HG03521 (cell line): ENCODE measurements at regions not wholly inside any gene's neighbourhood (a gene's known extent, or its start where the extent isn't known, plus 50 kb on each side); places are given as distances from the start of the nearest gene placed in this dataset.

Experiments used
- ATAC-seq: cut with Tn5 transposase; IDR thresholded peaks from one replicate; pipeline ENCODE4 v1.9.1; 2021; ENCODE audit warnings: mild to moderate bottlenecking, moderate library complexity; ENCODE audit not compliant: unreplicated experiment

DNA sequence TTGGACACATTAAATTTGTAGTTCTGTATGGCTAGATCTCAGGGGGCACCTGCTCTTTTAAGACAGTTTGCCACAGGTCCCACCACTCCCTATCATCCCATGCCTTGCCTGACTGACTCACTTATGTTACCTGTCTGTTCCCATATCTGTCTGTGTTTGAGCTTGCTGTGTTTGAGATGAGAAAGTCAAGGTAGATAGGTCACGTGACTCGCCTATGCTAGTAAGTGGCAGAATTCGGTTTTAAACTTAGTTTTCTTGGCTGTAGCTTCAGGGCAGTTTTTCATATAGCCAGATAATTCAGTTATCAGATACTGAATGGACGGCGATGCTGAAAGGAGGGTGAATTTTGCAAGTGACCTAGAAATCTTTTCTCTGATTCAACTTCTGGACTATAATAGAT lies 348.4 kb downstream of the RPS24 start:
- no peak for ATAC-seq

DNA sequence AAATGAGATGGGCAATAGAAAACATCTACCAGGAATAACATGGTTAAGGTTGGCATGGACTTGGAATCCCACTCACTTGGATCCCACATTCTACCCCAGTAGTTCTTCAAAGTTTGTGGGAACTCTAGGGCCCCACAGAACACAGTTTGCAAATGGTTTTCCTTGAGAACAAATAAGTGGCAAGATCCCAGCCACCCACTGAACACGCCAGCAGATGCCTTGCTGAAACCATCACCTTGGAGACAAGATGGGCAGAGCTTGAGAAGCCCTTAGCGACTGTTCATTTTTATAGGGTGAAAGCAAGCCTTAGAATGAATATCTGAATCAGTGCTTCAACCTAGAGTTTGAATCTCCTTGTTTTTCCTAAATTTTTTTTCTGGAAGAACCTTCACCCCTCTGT lies 349.1 kb downstream of the RPS24 start:
- no peak for ATAC-seq

DNA sequence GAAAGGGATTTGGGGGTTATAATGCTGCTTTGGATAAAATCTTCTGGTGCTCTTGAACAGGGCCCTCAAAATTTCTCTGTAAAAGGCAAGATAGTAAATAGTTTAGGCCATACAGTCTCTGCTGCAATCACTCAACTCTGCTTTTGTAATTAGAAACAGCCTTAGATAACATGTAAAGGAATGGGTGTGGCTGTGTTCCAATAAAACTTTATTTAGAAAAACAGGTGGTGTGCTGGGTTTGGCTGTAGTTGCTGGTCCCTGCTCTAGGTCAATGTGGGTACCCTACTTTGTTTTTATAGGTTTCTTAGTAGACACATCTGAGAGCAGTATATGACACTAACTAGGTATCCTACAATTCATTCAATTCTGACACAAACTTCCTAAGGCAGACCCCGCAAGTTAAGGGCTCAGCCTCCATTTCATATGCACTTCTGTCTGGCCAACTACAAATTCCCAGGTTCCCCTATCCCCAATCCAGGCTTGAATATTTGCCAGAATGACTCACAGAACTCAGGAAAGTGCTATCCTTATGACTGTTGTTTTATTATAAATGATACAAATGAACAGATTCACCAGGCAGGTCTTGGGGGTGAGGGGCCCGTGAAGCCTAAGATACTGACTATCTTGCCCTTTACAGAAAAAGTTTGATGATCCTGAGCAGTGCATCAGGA lies 349.9 kb downstream of the RPS24 start:
- no peak for ATAC-seq

DNA sequence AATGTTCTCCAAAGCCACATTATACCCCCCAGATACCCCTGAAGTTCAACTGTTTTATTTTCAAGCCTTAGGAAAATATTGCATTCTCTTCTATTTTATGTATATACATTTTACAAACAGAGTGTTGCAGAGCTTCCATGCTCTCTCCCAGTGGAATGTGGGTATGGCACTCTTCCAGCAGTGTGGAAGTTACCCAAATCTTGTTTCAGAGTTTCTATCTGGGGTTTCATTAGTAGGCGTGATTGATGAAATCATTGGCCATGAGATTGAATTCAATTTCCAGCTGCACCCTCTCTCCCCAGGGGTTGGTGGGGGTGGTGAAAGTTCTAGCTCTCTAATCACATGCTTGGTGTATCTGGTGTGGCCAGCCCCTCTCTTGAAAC lies 350.4 kb downstream of the RPS24 start:
- ATAC-seq: no peak

DNA sequence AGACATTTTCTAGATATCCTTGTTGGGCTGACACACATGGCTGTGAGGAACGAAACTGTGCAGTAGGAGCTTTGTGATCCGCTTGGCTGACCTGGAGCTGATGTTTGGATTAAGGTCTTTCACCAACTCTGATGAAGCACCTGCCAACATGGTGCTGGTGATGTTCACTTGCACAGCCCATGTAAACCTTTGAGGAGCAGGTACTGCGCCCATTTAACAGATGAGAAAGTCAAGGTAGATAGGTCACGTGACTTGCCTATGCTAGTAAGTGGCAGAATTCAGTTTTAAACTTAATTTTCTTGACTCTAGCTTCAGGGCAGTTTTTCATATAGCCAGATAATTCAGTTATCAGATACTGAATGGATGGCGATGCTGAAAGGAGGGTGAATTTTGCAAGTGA lies 351.9 kb downstream of the RPS24 start:
- no peak for ATAC-seq

DNA sequence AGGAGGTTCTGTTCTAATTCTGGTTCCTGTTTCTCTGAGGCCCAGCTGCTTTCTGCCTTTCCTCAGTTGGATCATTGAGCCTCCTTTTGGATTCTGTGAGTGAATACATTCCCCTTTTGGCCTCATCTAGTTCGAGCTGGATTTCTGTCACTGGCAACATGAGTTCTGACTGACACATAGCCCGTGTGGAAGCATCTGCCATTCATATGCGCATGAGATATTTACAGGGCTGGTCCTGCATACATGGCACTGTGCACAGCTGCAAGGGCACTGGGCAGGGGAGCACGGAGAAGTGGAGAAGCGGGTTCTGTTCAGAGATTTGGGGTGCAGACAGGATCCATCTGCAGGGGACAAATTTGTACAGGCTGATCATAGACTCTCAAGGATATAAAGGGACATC lies 352.8 kb downstream of the RPS24 start:
- ATAC-seq: no peak

DNA sequence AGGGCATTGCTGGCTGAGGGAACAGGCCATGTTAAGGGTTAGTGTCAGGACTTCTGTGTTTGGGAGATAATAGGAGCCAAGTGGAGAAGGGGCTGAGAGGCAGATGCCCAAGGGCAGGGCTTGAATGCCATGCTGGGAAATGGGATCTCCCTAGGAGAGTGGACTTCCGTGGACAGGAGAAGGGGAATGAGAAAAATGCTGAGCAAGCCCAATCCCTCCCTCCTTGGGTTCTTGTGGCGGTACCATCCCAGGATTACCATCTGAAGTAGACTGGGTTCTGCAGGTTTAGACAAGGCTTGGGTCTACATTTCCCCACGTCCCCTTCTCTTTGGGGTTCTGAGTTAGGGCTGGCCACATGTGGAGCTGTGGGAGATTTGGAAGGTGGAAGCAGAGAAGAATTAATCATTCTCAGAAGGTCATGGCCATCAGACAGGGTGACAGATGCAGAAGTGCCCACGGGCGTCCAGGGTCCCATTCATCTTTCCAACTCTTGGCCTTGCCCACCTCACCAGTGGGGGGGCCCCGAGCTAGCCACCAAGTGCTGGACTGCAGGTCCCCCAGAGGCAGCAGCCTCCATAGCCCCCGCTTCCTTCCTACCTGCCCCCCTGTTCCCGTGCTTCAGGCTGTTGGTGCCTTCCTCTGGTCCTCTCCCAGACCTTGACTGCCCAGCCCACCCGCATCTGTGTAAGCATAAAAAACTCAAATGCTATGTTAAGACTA lies 354.8 kb downstream of the RPS24 start:
- no peak for ATAC-seq

DNA sequence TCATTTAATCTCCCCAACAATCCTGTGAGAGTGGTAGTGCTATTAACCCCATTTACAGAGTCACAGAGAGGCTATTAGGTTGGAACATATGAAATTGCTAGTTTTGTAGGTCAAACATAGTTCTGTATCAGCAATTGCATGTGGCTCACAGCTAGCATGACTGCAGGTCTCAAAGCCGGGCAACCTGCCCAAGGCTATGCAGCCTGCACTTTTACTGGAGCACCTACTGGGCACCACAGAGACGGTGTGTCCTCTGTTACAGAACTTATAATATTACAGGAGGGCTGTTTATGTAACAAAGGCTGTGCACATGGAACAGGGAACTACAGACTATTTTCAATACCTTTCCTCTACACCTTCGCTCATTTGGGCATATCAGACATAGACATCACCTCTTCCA lies 355.8 kb downstream of the RPS24 start:
- ATAC-seq: no peak

DNA sequence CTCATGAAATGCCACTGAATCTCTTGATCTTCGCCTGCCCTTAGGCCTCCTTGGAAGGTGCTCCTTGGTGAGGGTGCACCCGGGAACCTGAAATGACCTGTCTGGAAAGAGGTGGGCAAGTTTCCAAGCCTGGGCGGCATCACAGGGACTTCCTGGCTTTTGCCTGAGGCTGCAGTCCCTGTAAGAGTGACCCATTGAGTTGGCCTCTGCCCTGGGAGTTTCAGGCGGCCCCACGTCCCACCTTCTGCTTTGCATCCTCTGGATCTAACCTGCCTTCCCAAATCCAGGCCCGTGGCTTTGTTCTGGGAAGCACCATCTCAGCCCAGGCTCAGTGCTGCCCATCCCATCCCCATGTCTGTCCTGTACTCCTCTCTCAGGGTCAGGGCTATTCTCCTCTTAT lies 356.4 kb downstream of the RPS24 start:
- no peak for ATAC-seq

DNA sequence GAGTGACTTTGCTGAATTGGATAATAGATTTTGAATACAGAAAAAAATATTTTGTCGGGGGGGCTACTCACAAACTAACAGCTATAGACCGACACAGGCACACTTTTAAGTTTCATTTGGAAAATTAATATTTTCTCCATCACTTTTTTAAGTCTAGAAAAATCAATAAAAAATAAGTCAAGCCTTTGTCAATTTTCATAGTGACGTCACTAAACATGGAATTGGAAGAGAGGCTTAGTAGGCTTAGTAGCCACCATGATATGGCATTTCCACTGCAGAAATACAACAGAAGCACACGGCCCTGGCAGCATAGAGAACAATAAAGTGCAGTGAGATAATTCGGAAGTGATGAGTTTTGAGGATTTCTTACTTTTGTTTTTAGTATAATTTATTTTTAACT lies 357.2 kb downstream of the RPS24 start:
- no peak for ATAC-seq

DNA sequence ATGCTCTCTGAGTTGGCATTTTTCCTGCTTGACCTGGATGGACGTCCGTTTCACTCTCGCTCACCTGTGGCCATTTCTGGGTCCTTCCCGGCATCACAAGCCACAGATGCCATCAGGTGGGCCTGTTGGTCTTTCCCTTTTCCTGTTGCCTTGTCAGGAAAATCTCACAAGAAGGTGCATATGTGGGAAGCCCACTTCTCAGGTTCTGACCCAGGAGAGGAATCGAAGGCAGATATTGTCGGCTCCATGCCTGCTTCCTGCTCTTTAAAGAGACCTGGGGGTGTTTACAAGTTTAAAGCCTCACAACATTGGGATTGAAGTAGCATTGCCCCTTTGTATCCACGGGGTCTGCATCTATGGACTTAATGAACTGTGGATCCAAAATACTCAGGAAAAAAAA lies 357.9 kb downstream of the RPS24 start:
- ATAC-seq: no peak

DNA sequence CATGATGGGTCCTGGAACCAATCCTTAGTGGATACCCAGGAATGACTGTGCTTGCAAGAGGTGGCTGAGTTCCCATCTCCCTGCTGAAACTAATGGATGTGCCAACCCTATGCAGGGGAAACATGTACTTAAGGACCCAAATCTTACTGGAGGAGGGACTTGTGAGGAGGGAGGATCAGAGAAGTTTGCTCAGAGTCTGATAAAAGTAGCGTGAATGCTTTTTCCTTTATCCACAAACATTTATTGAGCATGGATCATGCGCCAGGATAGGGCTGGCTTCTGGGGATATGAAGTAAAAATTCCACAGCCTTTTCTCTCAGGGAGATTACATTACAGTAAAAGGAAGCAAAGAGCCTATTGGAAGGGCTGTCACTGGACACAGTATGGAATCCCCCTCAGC lies 358.5 kb downstream of the RPS24 start:
- no peak for ATAC-seq

DNA sequence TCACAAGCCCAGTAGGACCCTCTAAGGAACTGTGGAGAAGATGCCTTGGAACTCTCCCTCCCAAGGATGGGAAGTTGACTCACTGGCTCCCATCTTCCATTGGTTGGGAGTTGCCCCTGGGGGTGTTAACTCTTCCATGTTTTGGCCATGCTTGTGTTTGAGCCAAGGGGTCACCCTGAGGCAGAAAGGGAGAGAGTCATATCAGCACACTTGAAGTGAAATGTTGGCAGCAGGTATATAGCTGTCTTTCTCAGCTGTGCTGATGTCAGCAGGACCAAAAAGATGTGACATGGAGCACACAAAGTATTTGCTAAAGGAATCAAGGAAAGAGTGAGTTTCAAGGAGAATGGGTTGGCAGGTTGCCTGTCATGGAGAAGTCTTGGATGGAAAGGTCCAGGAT lies 359.4 kb downstream of the RPS24 start:
- ATAC-seq: no peak

DNA sequence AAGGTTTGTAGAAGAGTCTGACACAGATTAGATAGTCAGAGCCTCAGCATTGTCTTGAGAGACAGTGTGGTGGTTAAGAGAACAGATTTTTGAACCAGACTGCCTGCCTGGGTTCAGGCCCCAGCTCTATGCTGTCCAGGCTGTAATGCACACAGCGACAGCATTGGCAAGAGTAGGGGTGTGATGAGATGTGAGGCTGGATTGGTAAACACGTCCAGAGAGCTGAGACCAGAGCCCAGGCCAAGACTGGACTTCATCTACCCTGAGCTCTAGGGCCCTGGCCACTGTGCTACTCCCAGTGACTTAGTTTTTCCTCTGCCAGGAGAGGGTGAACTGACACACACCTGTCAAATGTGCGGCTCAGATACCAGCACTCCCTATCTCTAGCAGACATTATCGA lies 360.4 kb downstream of the RPS24 start:
- ATAC-seq: no peak

DNA sequence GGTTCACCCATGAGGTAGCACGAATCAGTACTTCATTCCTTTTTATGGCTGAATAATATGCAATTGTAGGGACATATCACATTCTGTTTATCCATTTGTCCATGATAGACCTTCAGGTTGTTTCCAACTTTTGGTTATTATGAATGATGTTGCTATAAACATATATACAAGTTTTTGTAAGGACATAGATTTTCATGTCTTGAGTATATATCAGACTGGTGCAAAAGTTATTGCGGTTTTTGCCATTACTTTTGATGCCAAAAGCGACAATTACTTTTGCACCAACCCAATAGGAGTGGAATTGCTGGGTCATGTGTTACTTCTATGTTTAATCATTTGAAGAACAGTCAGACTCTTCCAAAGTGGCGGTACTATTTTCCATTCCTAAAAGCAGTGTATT lies 361.5 kb downstream of the RPS24 start:
- ATAC-seq: no peak

DNA sequence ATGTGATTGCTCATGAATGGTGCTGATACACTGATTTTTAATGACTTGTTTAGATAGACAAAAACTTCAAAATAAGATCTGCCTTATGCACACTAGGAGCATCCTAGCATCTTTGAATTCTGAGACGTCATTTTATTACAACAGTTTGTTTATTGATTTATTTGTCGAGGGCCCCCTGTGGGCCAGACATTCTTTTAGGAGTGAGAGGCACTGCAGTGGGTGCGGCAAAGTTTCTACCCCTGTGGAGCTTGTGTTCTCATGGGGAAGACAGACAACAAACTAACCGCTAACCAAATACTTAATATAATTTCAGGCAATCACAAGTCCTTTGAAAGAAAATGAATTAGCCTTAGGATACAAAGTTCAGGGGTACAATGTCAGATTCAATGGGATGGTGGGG lies 363.1 kb downstream of the RPS24 start:
- ATAC-seq: no peak

DNA sequence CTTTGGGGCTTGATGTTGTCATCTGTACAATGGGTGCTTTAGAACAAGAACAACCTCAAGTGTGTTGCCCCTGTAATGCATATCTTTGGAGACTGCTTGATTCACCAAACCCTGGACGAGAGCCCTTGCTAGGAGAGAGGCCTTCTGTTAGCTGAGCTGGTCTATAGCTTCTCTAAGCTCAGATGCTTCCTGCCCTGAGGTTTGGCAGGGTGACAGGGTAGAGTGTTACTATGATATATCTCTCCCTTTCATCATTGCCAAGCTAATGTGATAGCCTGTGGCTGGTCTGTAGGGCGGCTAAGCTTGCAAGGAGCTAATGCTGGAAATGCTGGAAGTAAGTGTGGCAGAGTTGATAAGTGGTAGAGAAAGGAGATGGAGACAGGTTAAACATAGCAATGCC lies 364.1 kb downstream of the RPS24 start:
- no peak for ATAC-seq

DNA sequence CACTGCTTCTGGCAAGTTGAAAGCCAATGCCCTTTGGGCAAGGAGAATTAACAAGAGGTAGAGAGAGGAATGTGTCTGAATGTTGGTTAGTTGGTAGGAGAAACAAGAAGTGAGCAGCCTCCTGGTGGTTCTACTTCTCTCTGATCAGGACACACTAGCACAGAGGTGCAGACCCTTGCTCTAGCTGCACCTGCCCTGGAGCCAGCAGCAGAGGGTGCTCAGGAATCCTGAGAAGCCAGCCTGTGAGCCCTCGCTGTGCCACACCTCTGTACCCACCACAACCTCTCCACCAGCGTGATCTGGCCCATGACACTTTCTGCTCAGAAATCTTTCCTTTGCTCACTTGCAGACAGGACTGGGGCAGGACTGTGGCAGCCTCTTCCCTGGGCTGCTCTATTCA lies 364.7 kb downstream of the RPS24 start:
- ATAC-seq: no peak

DNA sequence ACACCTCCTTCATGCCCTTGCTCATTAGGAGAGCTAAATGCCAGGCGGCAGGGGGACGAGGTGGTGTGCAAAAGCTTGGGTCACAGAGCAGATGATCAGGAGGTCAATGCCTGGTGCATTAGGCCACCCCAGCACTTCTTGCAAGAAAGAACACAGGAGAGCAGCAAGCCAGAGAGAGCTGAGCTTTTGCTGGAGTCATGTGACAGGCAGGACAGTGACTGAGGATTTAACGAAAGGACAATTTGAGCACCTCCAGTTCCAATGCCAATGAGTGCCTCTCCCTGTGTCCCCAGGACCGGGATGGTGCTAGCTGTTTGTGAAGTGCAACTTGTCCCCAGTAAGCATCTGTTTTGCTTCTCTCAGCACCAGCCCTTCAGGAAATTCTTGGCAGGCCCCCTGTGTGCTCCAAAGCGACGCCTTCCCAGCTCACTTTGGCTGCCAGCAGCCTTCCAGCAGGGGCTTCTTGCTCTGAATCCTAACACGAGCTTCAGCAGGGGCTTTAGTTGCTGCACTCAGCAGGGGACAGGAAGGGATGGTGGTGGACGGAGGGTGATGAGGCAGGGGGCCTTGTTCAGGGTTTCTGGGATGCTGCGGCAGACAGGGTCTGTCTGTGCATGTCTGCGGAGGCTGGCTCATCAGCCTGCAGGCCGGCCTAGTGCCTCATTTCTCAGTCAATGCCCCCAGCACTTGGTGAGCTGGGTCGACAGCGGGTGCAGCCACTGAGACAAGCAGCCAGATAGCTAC lies 368.1 kb downstream of the RPS24 start:
- ATAC-seq: no peak

DNA sequence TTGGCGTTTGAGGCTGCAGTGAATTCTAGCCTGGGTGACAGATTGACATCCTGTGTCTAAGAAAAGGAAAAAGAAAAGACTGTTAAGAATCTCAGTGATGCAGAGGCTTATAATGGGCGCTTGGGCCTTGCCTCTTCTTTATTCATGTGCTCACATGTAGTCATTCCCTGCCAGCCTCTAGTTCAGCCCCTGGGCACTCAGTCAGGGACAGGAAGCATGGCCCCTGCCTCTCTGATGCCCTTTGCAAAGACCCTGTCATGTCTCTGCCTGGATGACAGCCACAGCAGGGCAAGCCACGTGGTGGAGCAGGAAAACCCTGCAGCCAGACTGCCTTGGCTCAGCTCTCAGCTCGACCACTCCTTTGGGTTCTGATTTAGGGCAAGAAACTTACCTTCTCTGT lies 368.9 kb downstream of the RPS24 start:
- no peak for ATAC-seq

DNA sequence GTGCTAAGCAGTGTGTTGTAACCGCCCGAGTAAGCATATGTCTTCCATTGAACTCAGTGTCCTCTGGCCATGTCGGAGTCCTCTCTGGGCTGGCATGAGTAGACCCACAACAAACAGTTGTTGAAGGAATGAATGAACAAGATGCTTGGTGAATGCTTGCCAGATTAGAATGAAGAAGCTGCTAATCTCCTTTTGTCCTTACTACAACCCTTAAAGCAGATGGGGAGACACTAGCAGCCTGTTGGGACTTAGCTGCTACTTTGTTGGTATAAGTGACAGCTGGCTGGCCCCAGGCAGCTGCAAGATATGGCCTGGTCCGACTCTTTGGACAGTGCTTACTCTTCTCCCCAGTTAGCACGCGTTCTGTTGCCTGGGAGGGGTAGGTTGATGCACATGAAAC lies 370.1 kb downstream of the RPS24 start:
- ATAC-seq: no peak

DNA sequence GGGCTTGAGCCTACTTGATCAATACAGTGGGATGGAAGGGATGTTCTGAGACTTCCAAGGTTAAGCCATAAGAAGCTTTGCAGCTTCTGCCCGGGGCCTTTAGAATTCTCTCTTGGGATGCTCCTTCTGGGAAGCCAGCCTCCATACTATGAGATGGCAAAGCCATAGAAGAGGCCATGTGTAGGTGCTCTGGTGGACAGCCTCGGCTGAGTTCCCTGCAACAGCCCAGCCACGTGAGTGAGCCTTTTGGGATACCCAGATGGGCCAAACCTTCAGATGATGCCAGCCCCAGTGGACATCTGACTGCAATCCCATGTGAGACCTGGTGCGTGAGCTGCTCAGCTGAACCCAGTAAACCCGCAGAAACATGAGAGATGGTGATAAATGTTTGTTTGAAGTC lies 370.6 kb downstream of the RPS24 start:
- ATAC-seq: no peak
